ENCODE measurements at regions not wholly inside any gene's neighbourhood (a gene's known extent, or its start where the extent isn't known, plus 50 kb on each side); places are given as distances from the start of the nearest gene placed in this dataset.

GRCh38 chr12:88303335-88303734, 161.2 kb downstream of the TMTC3 start:
- Mint-ChIP-seq H3K36me3 (ENCODE audit: low read depth) (no peaks in the 10 kb centered on the region), H3K4me1 (peaks cover 22% of the 10 kb centered on the region), H3K27me3 (ENCODE audit: low read depth) (no peaks in the 10 kb centered on the region), H3K4me3 (no peak overlapping the region), H3K27ac (ENCODE audit: unreplicated experiment) (no peak overlapping the region), H3K9me3 (no peaks in the 10 kb centered on the region)
- DNase-seq (ENCODE audit: low read depth, low spot score) = no peak
- TF ChIP-seq, protein P1, sequence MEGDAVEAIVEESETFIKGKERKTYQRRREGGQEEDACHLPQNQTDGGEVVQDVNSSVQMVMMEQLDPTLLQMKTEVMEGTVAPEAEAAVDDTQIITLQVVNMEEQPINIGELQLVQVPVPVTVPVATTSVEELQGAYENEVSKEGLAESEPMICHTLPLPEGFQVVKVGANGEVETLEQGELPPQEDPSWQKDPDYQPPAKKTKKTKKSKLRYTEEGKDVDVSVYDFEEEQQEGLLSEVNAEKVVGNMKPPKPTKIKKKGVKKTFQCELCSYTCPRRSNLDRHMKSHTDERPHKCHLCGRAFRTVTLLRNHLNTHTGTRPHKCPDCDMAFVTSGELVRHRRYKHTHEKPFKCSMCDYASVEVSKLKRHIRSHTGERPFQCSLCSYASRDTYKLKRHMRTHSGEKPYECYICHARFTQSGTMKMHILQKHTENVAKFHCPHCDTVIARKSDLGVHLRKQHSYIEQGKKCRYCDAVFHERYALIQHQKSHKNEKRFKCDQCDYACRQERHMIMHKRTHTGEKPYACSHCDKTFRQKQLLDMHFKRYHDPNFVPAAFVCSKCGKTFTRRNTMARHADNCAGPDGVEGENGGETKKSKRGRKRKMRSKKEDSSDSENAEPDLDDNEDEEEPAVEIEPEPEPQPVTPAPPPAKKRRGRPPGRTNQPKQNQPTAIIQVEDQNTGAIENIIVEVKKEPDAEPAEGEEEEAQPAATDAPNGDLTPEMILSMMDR (conservative IDR thresholded peaks at IDR 0.05) = no peak

GRCh38 chr12:88305254-88305890, 163.3 kb downstream of the TMTC3 start:
- Mint-ChIP-seq H3K9me3 (no peaks in the 10 kb centered on the region), H3K27ac (ENCODE audit: unreplicated experiment) (no peak overlapping the region), H3K4me1 (peaks cover 30% of the 10 kb centered on the region), H3K36me3 (ENCODE audit: low read depth) (no peaks in the 10 kb centered on the region), H3K4me3 (no peak overlapping the region), H3K27me3 (ENCODE audit: low read depth) (no peaks in the 10 kb centered on the region)
- TF ChIP-seq, protein P1 (conservative IDR thresholded peaks at IDR 0.05) = peak; percentile 30
- DNase-seq (ENCODE audit: low read depth, low spot score) = no peak

DNA sequence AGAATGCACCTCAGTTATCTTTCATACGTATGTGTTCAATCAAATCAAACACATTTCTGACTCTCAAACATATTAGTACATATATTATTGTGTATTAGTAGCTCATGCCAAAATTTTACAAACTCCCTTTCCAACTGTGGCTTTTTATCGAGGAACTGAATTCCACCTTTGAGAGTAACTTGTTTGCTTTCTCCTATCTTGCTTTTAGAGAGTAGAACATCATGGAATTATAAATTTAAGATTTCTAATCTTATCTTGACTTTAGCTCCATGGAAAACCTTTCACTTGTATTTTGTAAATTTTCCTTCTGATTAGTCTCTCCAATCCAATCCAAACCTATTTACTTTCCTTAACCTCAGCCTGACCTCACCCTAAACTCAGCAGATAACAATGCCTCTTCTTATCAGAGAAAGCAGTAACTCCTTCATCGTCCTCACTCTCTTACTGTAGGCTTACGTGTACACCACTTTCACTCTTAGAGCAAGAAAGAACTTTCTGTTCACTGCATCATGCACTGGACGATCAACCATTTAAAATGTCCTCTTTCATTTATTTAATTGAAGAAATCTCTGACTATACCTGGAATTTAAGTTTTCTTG, 164.5 kb downstream of the TMTC3 start:
- Mint-ChIP-seq H3K9me3 (no peaks in the 10 kb centered on the region), H3K36me3 (ENCODE audit: low read depth) (no peaks in the 10 kb centered on the region), H3K27me3 (ENCODE audit: low read depth) (no peaks in the 10 kb centered on the region), H3K4me1 (peaks cover 30% of the 10 kb centered on the region), H3K27ac (ENCODE audit: unreplicated experiment) (no peak overlapping the region), H3K4me3 (no peak overlapping the region)
- TF ChIP-seq, protein P1 (conservative IDR thresholded peaks at IDR 0.05) = no peak
- no peak for DNase-seq (ENCODE audit: low read depth, low spot score)

DNA sequence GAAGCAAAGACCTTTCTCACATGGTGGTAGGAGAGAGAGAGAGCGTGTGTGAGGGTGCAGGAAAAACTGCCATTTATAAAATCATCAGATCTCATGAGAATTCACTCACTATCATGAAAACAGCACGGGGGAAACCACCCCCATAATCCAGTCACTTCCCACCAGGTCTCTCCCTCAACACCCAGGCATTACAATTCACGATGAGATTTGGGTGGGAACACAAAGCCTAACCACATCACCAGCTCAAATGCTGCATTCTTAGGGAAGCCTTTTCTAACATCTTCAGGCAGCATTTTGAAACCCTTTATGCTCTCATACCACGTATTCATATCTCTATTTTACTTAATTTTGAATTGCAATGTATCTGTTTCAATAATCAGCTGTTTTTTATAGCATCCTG, 165.9 kb downstream of the TMTC3 start:
- Mint-ChIP-seq H3K4me1 (peaks cover 30% of the 10 kb centered on the region), H3K27ac (ENCODE audit: unreplicated experiment) (no peak overlapping the region), H3K27me3 (ENCODE audit: low read depth) (no peaks in the 10 kb centered on the region), H3K36me3 (ENCODE audit: low read depth) (no peaks in the 10 kb centered on the region), H3K4me3 (no peak overlapping the region), H3K9me3 (no peaks in the 10 kb centered on the region)
- TF ChIP-seq, protein P1 (conservative IDR thresholded peaks at IDR 0.05) = no peak
- DNase-seq (ENCODE audit: low read depth, low spot score) = no peak

- H3K9me3 Mint-ChIP-seq = no peaks in the 10 kb centered on the region
- no peaks in the 10 kb centered on the region for H3K27me3 Mint-ChIP-seq (ENCODE audit: low read depth)
- no peak overlapping the region for H3K27ac Mint-ChIP-seq (ENCODE audit: unreplicated experiment)
- no peak overlapping the region for H3K4me3 Mint-ChIP-seq
- H3K4me1 Mint-ChIP-seq = peaks cover 30% of the 10 kb centered on the region
- TF ChIP-seq, protein P1 (conservative IDR thresholded peaks at IDR 0.05) = no peak
- no peak for DNase-seq (ENCODE audit: low read depth, low spot score)
- no peaks in the 10 kb centered on the region for H3K36me3 Mint-ChIP-seq (ENCODE audit: low read depth)
Observed at GRCh38 chr12:88308825-88309224, 166.7 kb downstream of the TMTC3 start.

Data from neural crest cell (in vitro differentiated cells).